GM12874 (cell line): ENCODE measurements at regions not wholly inside any gene's neighbourhood (a gene's known extent, or its start where the extent isn't known, plus 50 kb on each side); places are given as distances from the start of the nearest gene placed in this dataset.

ENCODE experiments used
- TF ChIP-seq, protein P1 (sequence below): IDR thresholded peaks from 2 replicates; pipeline ENCODE4 v1.5.1; 2011; ENCODE audit warnings: low read depth, mild to moderate bottlenecking, control low read depth, low read length, moderate library complexity; ENCODE audit not compliant: insufficient read depth

DNA sequence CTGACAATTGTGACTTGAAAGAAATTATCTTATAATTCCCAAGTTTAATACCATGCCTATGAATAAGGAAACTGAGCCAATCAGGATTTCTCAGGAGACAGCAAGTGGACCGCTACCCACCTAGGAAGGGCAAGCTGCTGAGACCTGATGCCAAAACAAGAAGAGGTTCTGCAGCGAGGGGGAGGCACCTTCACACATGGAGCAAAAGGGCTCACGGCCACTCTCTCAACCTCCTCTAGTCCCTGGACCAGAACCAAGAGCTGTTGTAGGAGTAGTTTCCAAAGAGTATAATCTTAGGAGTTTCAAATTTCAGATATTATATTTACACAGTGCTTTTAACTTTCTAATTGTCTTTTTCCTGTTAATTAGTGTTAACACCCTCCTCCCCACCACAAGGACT is 154.7 kb upstream of the ETAA1 start:
- TF ChIP-seq, protein P1, sequence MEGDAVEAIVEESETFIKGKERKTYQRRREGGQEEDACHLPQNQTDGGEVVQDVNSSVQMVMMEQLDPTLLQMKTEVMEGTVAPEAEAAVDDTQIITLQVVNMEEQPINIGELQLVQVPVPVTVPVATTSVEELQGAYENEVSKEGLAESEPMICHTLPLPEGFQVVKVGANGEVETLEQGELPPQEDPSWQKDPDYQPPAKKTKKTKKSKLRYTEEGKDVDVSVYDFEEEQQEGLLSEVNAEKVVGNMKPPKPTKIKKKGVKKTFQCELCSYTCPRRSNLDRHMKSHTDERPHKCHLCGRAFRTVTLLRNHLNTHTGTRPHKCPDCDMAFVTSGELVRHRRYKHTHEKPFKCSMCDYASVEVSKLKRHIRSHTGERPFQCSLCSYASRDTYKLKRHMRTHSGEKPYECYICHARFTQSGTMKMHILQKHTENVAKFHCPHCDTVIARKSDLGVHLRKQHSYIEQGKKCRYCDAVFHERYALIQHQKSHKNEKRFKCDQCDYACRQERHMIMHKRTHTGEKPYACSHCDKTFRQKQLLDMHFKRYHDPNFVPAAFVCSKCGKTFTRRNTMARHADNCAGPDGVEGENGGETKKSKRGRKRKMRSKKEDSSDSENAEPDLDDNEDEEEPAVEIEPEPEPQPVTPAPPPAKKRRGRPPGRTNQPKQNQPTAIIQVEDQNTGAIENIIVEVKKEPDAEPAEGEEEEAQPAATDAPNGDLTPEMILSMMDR = no peak

DNA sequence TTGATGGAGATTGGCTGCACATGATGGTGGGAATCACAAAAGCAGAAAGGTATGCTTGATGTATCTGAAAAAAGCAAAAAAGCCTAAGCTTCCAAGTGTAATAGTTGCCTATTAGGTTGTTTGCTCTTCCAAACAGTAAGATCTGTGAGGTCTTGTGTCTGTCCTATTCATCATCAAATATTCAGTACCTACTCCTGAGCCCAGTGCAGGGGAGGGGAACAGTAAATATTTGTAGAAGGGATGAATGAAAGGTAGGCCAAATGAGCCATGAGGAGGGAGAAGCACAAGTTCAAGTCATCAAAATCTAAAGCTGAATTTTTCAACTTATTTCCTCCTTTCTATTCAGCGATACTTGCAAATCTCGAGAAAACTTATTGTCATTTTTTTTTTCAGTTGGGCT is 153.2 kb upstream of the ETAA1 start:
- TF ChIP-seq, protein P1 = no peak

DNA sequence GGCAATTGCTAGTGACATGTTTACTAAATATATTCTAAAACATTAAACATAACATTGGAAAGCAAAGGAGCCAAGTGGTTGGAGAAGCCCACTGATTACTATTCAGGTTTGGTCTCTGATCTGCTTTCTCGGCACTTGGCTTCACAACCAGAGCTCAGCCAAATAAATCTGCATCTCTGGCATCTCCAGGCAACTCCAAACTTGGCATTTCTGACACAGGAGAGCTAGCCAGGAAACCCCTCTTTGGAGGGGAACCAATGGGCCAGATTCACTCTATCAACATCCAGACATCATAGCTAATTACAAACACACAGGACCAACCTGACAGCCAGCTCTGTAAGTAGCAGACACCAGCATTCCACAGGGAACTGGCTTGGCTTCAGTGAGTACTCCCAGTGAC is 150.3 kb upstream of the ETAA1 start:
- TF ChIP-seq, protein P1 = no peak

DNA sequence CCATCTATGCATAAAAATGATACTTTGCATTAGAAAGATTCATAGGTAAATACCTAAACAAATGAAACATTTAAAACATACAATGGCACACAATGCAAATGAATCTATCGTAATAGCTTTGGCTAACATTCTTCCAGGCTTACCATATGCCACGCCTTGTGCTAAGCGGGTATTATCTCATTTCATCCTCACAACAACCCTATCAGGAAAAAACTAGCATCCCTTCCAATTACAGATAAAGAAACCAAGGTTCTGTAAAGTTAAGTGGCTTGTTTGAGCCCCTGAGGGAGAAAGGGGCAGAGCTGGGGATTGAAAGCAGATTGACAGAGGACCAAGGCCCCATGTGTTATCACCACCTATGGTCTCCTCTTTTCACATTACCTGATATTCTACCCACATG is 145.4 kb upstream of the ETAA1 start:
- TF ChIP-seq, protein P1 = no peak

DNA sequence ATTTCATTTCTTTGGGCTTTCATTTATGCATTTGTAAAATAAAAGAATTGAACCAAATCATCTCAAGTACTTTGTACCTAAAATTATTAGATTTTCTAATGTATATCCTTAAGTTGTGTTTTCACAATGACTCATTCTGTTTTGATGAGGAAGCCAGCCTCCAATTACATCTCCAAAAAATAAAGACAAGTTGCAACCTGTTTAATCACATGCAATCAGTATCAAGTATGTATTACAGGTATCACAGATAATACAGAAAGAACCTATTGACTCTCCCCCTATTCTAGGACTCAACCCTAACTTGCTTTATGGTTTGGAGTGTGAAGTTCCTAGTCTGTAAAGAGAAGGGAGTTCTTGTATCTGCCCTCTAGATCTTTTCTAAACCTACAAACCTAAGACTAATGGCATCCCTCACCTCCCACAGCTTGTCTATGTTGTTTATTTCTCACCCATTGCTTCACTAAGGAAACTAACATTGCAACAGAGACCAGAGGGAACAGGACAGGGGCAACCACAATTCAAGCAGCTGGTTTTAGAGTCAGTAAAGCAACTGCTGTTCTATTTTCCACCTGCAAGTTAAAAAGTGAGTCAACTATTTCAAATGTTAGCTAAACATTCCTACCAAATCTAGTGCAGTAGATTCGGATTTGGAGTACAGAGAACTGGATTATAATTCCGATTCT is 141.1 kb upstream of the ETAA1 start:
- TF ChIP-seq, protein P1 = no peak

DNA sequence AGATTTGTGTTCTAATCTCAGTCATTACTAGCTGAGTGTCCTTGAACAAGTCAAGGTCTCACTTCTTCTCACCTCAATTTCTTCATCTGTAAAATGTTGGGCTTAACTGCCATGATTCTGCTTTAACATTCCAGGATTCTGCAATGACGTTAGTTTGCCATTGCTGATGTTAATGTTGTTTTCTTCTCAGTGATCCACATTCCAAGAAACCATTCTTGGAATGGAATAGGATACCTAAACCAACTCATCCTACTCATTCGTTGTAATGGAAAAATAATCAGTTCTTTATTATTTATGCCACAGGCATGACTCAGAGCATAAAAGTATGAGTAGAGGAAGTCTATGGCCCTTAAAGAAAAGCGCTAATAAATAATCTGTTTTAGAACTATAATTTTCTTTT is 140.2 kb upstream of the ETAA1 start:
- TF ChIP-seq, protein P1 = no peak

DNA sequence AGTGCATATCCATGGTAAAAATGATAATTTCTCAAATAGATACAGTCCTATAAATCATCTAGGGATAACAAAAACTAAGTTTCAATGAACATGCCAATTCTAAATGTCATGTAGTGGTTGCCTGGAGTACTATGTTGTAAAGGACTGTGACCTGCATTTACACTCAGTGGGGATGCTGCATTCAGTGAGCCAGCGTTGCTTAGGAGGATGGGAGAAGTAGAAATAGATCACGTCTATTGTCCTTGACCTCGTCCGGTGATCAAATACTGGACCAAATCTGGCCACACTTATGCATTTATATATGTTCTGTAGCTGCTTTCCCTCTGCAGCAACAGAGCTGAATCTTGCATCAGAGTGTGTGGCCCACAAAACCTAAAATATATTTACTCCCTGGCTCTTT is 139.0 kb upstream of the ETAA1 start:
- TF ChIP-seq, protein P1 = no peak

DNA sequence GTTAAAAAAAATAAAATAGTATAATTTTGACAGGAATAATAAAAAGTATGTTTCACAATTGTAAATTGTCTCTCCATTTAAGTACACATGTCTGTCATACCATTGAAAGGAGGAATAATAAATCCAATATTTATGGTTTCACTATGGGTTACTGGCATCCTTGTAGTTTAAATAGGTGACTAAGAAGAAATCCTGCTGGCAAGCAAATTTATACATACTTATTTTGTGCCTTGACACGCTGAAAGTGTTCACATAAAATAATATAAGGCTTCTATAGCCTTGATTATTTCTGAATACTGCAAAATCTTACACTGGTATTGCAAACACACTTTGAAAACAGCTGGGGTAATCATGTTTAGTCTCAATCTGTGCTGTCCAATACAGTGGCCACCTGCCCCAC is 138.3 kb upstream of the ETAA1 start:
- TF ChIP-seq, protein P1 = no peak
